Mammary epithelial cell (primary cell): ENCODE measurements at regions not wholly inside any gene's neighbourhood (a gene's known extent, or its start where the extent isn't known, plus 50 kb on each side); places are given as distances from the start of the nearest gene placed in this dataset.

Experiments
- CTCF ChIP-seq, 2 donors: IDR thresholded peaks in 1 of 2; conservative IDR thresholded peaks in 1 of 2; 2 replicates each; pipeline ENCODE4 v1.5.1; 2011 to 2012; ENCODE audit warnings: inconsistent platforms in 2 of 2, low read length in 2 of 2, mild to moderate bottlenecking in 2 of 2, control low read depth in 1 of 2, low read depth in 1 of 2; ENCODE audit not compliant: insufficient read depth in 1 of 2; ENCODE audit errors: extremely low read depth in 1 of 2
- EZH2 ChIP-seq: IDR thresholded peaks from 2 replicates; pipeline ENCODE4 v1.6.1; 2012; ENCODE audit warnings: low read length, inconsistent platforms, borderline replicate concordance

GRCh38 chr7:1309290-1309689 lies 76.6 kb downstream of the UNCX start:
- TF ChIP-seq CTCF (conservative IDR thresholded peaks at IDR 0.05 in 1 of 2, IDR thresholded peaks at IDR 0.05 in 1 of 2; ENCODE audit: extremely low read depth in 1 of 2, insufficient read depth in 1 of 2, low read depth in 1 of 2, low read length in 2 of 2): no peak
- TF ChIP-seq EZH2: no peak
